GM13977 (cell line): ENCODE measurements at regions not wholly inside any gene's neighbourhood (a gene's known extent, or its start where the extent isn't known, plus 50 kb on each side); places are given as distances from the start of the nearest gene placed in this dataset.

Experiments
- DNase-seq: peaks from one replicate; pipeline ENCODE4 v3.0.0; 2012; ENCODE audit warnings: low spot score
- in situ Hi-C: fragments of 300-500 bp; cut with MboI; formaldehyde crosslinking; loops from one replicate; pipeline ENCODE4 v1.12.0; 2022; ENCODE audit warnings: low sequenced_read_pairs, low pct_unique_long_range_greater_than_20kb, mixed read lengths, inconsistent platforms; ENCODE audit not compliant: unreplicated experiment
- TF ChIP-seq, protein P1 (sequence below): IDR thresholded peaks from 2 replicates; pipeline ENCODE4 v1.5.1; 2012; ENCODE audit warnings: mild to moderate bottlenecking, control low read depth; ENCODE audit not compliant: insufficient read depth; ENCODE audit errors: extremely low read depth, missing control alignments

DNA sequence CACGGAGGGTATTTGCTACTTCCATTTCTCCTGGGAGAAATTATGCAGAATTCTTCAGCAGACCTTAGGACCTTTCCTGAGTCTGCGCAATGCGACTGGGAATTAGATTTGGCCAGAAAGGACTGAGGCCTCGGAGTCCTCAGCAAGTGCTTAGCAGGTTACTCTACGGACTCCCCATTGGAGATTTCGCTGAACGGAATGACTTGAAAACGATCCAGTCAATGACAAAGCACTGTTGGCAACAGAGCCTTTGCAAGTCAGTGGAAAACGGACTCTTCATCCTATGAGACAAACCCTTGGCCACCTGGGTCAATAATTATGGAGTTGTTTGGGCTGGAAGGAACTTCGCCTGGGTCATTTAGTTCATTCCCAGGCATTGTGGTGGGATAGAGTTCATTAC, 107.4 kb downstream of the FAM204A start:
- in situ Hi-C loops: loop anchor here (25.0 kb wide), 2 partner anchors 372 to 697 kb away; partner anchors contain the start of gene EMX2
- no peak for DNase-seq

DNA sequence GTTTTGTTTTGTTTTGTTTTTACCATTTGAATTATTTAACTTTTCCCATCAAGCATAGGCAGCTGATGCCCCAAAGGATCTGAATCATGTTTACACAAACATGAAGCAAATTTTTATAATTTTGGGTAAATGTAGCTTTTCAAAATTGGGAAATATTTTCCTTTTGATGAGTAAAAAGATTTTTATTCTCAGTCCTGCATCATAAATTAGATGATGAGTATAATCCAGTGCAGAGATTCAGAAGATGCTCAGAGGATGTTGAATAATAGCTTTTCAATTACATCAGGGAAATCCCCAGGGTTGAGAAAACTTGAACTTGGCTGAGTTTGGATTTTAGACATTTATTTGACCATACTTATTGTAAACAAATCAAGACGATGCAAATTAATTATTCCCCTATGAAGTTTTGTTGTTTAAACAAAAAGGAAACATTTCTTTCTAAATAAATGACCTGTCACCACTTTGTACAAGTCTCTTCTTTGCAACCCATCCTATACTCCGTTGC, 121.7 kb downstream of the FAM204A start:
- in situ Hi-C loops: no loop called here
- TF ChIP-seq, protein P1, sequence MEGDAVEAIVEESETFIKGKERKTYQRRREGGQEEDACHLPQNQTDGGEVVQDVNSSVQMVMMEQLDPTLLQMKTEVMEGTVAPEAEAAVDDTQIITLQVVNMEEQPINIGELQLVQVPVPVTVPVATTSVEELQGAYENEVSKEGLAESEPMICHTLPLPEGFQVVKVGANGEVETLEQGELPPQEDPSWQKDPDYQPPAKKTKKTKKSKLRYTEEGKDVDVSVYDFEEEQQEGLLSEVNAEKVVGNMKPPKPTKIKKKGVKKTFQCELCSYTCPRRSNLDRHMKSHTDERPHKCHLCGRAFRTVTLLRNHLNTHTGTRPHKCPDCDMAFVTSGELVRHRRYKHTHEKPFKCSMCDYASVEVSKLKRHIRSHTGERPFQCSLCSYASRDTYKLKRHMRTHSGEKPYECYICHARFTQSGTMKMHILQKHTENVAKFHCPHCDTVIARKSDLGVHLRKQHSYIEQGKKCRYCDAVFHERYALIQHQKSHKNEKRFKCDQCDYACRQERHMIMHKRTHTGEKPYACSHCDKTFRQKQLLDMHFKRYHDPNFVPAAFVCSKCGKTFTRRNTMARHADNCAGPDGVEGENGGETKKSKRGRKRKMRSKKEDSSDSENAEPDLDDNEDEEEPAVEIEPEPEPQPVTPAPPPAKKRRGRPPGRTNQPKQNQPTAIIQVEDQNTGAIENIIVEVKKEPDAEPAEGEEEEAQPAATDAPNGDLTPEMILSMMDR: no peak
- DNase-seq: no peak

More for the DNA sequence above, 107.4 kb downstream of the FAM204A start:
- TF ChIP-seq, protein P1: no peak

DNA sequence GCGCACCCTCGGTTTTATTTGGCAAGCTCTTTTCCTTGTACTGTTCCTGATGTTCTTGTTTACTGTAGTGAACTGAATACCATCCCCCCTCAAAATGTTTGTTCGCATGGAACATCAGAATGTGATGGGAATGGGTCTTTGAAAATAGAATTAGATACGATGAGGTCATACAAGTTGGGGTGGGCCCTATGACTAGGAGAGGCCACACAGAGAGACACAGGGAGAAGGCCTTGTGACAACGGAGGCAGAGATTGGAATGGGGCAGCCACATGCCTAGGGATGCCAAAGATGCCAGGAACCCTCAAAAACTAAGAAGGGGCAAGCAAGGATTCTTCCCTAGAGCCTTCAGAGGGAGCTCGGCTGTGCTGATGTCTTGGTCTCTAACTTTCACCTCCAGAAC, 123.6 kb downstream of the FAM204A start:
- in situ Hi-C loops: no loop called here
- DNase-seq: no peak
- TF ChIP-seq, protein P1: no peak

DNA sequence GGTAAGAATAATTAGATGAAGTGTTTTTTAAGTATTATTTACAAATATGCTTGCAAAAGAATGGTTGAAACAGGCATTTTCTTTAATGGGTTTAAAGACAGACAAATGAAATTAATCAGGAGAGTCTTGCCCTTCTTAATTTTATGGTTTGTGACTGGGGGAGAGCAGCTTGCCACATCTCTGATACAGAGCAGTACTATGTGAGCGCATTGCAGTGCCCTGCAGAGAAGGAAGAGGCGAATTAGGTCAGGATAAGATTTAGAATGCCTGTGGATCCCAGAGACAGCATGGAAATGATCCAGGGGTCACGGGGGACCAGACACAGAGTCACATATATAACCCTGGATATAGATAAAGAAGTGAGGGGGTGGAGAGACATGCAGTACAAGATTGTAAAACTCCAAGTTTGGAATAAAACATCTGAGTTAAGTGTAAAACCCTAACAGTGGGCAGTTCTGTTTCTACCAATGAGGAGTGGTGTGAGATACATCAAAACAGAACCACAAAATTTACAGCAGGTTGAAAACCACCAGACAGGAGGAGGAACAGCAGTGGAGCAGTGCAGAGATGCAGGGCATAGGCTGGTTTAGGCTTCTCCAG, 125.5 kb downstream of the FAM204A start:
- in situ Hi-C loops: no loop called here
- no peak for DNase-seq
- TF ChIP-seq, protein P1: no peak

DNA sequence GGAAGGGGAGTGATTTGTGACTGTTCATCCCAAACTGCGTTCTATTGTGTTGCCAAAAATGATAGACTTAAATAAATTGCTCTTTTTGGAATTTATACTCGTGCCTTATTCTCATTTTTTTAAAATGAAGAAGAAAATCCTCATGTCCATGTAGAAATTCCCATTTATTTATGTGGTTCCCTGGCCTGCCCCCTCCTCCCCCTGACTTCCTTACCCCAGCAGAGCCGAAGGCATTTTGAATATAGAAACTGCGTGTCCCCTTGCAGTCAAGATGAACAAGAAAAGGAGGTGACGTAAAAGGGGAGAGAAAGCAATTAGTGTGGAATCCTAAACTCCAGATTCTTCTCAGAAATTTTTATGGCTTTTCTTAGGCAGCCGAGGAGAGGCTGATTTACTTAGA, 126.1 kb downstream of the FAM204A start:
- no peak for DNase-seq
- in situ Hi-C loops: no loop called here
- TF ChIP-seq, protein P1: no peak

DNA sequence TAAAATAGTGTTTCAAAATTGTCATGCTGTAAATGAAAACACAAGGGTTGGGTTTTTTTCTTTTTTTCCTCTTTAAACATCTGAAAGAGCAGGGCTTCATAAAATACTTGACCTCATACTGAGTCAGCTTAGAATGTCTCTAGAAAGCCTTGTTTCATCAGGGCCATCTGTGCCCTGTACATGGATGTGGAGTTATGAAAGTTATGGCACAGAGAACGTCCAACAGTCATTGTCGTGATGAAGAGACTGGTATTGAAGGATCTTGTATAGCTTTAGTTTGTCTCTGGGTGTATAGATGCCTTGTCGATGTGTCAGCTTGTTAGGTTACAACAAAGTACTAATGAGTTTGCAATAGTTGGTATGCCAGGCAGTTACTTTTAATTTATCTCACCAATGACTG, 127.3 kb downstream of the FAM204A start:
- TF ChIP-seq, protein P1: no peak
- in situ Hi-C loops: no loop called here
- no peak for DNase-seq
